ENCODE measurements at regions not wholly inside any gene's neighbourhood (a gene's known extent, or its start where the extent isn't known, plus 50 kb on each side); places are given as distances from the start of the nearest gene placed in this dataset.

DNA sequence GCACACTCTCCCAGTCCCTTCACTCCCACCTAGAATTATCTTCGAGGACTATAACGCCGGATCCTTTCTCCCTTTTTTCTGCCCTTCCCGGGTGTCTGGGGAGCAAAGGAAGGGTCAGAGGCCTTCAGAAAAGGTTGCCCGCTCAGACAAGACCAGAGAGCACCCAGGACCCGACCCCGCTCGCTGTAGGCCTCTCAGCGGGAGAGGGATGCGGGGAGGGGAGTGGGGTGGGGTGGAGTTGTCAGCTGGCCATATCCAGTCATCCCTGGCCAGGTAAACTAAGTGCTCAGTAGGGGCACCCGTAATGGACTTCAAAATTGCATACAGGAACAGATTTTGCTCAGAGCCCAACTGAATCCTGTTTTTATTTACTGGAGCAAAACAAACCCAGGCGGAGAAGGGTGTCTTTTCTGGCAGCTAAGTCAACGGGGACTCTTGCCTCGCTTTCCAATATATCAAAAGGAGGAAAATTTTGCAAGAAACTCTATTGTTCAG is 65.0 kb downstream of the NOL4 start:
- no peak for DNase-seq (ENCODE audit: low spot score)

DNA sequence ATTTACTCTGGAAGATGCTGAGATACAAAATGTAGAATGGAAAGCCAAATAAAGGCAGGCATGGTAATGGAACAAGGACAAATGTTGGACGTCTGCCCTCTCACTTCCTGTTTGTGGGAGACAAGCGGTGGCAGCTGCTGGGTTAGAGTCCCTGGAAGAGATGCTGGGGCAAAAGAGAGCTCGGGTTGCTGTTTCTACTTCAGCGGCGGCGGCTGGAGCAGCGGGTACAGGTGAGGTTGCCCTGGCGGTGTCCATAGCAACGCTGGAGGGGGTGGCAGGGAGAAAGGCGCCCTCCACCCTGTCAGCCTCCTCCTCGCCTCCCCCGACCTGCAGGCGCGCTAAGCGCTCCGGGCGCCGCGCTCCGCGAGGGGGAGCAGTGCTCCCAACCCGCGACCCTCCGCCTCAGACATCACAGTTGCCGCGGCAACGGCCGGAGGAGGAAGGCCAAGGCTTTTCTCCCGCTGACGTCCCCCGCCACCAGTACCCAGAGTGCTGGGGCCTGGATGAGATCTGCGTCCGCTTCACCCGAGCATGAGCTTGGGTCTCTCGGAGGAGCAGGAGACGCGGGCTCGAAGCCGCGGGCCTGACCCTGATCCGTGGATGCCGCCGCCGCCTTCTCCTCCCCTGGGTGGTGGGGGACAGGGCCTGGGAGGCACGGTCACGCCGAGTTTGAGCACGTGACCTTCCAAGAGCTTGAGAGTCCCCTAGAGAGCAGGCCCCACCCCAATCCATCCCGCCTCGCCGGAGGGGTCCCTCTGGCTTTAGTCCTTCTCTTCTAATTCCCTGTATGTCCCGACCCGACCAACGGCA is 65.6 kb downstream of the NOL4 start:
- DNase-seq (ENCODE audit: low spot score) = peak; percentile 10

DNA sequence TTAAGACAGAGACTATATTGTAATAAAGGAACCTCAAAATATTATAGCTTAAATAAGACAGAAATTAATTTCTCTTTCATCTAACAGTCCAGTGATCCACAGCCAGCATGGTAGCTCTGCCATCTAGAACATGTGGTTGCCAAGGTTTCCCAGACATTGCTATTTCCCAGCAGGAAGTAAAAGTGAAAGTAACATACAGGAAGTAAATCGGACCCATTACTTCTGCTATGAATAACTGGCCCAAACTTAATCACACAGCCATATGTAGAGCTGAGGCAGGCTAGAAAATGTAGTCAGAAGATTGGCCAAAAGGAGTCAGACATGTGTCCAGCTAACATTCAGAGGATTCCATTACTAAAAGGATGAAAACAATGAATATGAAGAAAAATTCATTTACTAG is 71.0 kb downstream of the NOL4 start:
- DNase-seq (ENCODE audit: low spot score) = no peak

DNA sequence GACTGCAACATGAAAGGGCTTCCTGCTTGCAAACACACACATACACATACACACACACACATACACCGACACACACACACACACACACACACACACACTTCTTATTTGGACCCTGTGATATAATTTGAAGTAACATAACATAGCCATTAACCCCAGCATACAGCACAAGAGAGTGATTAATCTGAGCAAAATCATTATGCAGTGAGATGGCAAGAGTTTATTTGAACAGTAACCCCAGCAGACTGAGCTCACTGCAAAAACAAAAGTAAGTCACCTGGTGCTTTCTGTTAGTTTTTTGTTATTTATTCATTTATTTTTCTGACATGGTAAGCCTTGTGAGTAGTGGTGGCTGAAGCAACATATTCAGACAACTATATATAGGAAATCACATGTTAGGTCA is 93.7 kb downstream of the NOL4 start:
- no peak for DNase-seq (ENCODE audit: low spot score)

DNA sequence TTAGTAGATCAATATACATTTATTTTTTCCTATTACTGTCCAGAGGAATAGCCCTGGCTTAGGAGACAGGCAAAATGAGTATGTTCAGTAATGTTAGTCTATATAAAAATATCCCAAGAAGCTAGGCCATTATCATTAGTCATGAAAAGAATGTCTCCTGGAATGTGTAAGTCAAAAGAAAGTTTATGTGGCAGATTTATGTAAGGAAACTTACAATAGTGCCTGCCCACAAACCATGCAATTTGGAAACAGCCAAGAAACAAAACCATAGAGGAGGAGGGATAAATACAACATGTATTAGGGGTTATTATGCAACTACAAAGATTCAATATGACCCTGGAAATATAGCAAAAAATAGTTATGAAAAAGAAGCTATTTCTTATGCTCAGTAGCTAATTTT is 96.3 kb downstream of the NOL4 start:
- DNase-seq (ENCODE audit: low spot score) = no peak

DNA sequence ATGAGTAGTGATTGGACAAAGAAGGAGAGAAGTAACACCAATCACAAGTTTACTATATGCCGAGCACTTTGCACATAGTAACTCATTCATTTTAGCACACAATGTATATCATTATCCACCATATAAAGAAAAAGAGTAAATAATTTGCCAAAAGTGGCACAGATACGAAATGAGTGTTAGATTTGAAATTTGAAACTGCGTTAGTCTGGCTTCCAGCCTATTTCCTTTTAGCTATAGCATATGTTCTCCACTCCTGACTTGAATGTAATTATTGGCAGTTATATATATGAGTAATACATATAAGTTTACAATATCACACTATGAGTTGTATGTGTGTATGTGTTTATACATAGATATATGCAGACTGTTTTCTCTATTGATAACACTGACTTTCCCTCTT is 98.6 kb downstream of the NOL4 start:
- DNase-seq (ENCODE audit: low spot score) = no peak

DNA sequence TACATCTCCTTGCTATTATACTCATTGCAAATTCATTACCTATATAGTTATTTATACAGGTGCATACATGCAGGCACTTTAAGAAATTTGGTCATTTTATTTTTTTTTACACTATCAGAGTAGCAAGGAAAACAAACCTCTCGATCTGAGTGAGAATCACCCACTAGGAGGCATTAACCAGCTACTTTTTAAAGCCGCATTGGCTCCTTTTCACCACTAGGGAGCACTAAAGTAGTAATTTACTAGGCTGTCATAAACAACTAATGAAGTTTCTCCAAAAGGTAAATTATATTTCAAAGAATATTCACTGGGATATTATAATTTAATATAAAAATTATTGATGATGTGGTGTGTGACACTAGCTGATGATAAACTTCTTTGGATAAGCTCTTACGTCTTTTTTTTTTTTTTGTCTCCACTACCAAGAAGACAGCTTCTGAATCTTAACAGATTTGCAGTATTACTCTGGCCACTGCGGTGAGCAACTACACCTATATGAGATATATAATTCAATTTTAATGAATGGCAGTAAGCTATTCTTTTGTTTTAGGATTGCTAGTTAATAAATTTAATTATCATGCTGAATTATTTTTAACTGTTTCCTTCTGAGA is 101.9 kb downstream of the NOL4 start:
- no peak for DNase-seq (ENCODE audit: low spot score)

DNA sequence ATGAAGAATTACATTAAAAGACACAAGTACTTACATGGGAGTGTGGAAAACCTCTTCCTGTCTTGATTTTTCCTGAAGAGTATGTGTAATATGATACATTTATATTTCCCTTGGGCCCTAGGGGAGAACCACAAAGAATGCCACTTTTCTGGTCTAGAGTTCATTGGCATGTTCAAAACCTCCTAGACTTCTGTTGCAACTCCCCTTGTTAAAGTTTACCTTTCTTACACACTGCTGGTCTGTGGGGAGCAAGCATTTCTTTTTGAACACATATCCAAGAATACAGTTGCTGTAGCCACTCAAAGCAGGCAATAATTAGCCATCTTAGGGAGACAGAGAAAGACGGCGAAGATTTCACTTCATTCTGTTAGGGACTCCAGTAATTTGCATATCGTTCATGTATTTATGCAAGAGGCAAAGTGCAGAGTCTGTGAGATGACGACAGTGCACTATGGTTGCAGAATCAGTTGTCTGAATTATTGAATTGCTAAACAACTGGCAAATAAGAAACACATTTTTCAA is 103.5 kb downstream of the NOL4 start:
- no peak for DNase-seq (ENCODE audit: low spot score)

DNA sequence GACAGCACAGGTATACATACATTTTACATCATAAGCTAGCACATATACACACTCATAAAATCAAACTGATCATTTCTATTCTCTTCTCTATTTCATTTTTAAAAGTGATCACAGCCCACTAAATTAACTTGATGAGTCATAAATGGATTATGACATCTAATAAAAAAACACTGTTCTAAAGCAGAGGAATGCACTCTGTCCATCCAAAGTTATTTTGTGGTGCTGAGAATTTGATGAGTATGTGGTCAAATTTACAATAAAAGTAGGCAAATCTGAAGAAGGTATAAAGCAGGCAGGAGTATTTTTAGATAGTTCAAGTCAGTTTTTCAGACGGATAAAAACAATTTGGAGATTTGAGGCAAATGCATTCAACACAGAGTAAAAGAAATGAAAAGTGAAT is 104.4 kb downstream of the NOL4 start:
- no peak for DNase-seq (ENCODE audit: low spot score)

DNA sequence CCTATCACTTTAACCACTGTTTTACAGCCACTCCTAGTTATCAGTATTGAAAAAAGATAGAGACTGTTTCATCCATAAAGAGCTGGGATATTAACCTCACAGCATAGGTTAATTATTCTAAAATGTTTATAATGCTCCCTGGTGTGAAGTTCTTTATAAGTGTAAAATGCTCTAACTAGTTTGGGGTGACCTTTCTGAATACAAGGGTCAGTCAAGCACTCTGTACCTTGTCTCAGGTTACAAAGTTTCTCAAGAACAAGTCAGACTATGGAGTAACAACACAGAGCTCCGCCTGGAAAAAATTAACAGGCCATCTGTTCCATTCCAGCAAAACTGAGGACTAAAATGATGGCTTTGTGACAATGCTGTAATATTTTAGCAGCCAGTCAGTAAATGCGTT is 107.4 kb downstream of the NOL4 start:
- DNase-seq (ENCODE audit: low spot score) = no peak

DNA sequence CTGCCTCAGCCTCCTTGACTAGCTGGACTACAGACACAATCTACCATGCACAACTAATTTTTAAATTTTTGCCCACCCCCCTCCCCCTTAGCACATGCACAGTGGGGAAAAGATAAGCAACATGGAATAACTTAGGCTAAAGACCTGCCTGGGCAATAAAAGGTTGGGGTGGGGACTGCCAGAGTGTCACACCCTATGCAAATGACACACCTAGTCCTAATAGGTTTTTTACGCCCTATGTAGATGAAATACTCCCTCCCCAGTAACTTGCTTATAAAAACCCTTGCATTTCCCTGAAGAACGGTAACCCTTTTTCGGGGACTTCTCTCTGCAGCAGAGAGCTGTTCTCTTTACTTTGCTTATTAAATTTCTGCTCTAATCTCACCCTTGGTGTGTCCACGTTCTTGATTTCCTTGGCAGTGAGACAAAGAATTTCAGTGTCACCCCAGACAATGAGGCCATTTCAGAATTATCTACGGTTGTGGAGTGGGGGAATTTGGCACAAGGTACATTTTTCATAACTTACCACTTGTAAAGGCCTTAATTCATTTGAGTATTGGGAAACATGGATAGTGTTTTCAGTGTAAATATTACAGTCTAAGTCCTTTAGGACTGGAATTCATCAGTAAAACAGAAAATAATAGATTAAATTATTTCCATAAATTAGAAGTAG is 109.2 kb downstream of the NOL4 start:
- no peak for DNase-seq (ENCODE audit: low spot score)

DNA sequence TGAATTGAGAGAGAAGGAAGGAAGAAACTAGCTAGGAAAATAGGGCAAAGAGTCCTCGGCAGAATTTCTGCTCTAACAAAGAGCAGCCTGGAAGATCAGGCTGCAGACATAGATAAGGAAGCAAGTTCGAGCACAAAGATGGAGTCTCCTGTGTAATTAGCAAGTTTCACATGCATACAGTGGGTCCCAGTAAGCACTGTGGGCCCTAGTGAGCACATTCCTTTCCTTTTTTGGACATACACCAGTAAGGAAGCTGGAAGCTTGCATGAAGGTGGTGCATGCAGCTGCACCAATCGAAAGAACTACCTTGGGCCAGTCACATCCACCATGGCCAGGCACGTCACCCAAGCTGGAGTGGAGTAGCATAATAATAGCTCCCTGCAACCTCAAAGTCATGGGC is 109.7 kb downstream of the NOL4 start:
- DNase-seq (ENCODE audit: low spot score) = no peak

DNA sequence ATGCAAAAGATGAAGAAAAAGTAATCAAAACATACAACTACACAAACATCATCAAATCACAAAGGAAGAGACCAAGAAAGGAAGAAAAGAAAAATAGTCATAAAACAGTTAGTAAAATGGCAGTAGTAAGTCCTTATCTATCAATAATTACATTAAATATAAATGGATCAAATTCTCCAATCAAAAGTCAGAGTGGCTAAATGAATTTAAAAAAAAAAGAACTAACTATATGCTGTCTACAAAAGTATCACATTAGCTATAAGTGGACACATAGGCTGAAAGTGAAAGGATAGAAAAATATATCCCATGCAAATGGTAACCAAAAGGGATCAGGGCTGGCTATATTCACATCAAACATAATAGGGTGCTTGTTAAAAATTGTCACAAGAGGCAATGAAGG is 116.5 kb downstream of the NOL4 start:
- DNase-seq (ENCODE audit: low spot score) = no peak

DNA sequence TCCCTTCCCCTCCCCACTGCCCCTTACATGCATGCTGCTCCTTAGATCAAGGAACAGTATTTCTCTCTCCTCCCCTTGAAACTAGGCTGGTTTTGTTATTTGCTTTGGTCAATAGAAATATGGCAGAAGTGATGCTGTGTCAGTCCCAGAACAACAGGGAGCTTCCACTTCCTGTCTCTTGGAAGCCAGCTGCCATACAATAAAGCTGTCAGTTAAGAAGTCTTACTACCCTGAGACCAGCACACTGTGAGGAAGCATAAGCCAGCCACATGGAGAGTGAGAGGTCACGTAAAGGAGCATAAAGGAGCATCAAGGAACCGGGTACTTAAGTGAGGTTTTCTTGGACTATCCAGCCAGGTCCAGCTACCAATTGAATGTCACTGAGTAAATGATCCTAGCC is 126.6 kb downstream of the NOL4 start:
- DNase-seq (ENCODE audit: low spot score) = no peak

DNA sequence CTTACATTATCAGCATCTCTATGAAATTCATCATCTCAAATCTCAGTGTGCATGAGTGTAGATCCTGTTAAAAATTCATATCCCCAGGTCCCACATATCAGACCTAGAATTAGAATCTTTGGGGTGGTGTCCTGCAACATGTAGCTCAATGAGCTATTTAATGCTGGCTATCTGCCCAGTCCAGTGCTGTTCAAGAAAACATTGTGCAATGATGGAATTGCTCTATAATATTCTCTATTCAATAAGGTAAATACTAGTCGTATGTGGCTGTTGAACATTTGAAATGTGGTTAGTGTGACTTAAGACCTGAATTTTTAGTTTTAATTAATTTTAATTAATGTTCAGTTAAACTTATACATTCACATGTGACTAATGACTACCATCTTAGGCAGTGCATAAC is 127.4 kb downstream of the NOL4 start:
- no peak for DNase-seq (ENCODE audit: low spot score)

DNA sequence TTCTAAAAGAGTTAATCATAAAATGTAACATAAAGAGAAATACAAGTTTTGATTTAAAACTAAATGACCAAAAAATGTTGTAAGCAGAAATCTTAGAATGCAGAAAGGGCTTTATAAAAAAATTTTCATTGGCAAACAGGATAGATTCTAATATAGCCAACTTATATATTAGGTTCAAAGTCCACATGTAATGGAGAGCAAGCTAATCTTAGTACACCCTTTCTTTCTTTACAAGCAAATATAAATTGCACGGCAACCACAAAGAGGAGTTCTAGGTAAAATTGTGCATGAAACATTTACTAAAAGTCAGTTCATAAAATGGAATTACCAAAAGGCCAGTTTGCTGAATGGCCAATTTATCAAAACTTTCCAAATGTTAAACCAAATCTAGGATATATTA is 130.6 kb downstream of the NOL4 start:
- DNase-seq (ENCODE audit: low spot score) = no peak

DNA sequence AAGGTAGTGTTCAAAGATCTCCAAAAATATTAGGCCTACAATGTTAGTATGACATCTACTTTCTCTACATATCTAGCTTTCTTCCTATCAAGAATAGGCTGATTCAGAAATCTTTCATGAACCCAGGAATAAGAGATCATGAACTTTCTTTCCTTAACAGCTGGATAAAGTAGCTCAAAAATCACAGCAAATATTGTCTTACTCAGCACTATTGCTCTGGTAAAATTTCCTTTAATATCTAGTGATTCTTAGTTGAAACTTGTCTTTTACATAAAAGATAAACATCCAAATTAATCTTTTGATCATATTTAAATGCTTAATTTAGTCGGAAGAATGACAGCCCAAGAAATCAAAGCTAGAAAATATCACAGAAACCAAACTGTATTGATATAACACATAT is 131.9 kb downstream of the NOL4 start:
- DNase-seq (ENCODE audit: low spot score) = no peak

DNA sequence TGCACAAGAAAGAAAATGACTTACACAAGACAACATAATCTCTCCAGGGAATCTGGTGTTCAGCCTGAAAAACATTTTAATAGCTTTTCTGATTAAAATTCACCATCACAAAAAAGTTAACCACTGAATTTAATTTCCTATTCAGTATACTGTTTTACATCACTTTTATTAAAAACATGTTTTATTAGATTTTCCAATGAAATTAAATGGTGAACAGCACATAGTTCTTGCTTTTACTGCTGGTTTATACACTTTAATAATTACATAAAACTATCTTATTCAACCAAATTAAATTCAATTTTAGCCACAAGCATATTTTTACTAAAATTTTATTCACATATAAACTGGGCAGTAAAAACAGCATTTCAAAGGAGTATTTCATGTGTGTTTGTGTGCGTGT is 138.3 kb downstream of the NOL4 start:
- DNase-seq (ENCODE audit: low spot score) = no peak

DNA sequence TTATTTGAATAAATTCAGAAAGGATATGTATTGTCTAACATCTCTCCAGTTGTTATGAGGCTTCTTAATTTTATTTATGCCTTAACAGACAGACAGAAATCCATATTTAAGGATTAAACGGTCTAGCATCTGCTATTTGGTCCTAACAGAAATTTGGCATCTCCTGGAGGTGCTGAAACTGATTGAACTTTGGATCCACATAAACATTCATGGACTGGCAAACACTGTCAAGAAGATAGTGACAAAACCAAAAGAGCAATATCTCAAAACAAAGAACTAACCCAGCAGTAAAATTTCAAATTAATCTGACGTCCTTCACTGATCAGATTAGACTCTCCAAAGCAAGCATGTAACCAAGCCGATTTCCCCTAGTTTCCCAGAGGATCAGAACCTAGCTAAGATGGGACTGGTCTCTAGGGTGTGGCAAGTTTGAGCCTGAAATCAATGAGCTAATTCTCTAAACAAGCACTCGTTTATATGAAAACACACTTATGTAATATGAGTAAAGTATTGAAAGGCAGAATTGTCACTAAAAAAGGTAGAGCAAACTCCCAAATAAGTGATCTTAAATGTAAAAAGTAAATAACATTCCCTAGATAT is 139.5 kb downstream of the NOL4 start:
- no peak for DNase-seq (ENCODE audit: low spot score)

DNA sequence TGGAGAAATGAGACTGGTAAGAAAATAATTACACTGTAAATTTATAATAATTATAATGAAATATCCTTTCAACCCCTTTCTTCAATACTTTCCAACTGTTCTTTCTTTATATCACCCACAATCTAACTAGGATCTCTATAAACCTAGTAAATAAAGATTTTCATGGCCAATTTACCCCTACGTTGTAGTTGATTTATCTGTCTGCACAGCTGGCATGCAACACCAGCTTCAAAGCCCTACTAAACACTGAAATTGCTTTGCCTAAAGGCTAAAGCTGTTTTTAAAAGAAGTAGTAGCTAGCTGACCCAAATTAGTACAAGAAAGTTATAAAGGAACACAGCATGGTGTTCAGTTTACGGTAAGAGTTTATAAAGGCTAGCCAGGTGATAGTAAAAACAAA is 140.1 kb downstream of the NOL4 start:
- DNase-seq (ENCODE audit: low spot score) = no peak

DNA sequence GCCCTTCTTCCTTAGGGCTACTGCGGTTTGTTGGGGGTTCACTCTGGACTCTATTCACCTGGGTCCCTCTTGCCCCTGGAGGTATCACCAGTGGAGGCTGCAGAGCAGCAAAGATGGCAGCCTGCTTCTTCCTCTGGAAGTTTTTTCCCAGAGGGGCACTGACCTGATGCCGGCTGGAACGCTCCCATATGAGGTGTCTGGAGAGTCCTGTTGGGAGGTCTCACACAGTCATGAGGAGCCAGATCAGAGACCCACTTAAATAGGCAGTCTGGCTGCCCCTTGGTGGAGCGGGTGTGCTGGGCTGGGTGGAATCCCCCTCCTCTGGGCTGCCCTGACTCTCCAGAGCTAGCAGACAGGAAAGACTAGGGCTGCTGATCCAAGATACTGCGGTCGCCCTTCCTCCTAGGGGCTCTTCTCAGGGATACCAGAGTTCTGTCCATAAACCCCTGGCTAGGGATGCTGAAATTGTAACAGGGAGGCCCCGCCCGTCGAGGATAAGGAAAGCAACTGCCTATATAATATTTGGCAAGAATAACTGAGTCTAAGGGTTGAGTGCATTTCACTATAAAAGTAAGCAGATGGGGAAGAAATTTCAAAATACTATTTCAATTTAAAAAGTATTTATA is 140.7 kb downstream of the NOL4 start:
- DNase-seq (ENCODE audit: low spot score) = no peak

DNA sequence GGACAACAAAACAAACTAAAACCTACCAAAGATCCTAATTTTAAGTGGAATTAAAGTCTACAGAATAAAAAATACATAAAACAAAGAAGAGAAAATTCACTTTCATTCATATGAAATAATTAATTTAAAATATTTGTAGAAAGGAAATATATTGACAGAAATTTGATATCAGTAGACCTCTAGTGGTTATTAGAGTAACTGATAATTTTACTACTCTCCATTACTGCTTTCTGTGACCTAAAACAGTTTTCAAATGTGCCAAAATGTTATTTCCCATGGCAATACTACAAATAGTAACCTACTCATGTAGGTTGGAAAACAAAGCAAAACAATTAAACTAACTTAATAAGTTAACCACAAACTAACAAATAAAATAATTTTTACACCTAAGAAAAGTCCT is 147.1 kb downstream of the NOL4 start:
- no peak for DNase-seq (ENCODE audit: low spot score)

All from HuH-7 (cell line).